Liver (tissue), 3 donors: ENCODE measurements at regions not wholly inside any gene's neighbourhood (a gene's known extent, or its start where the extent isn't known, plus 50 kb on each side); places are given as distances from the start of the nearest gene placed in this dataset.

ENCODE experiments used
- HNF4A ChIP-seq, 2 donors: conservative IDR thresholded peaks; 2 replicates each; pipeline ENCODE4 v1.6.1; 2016; ENCODE audit warnings: antibody characterized with exemption in 2 of 2, mild to moderate bottlenecking in 2 of 2
- HNF4G ChIP-seq: IDR thresholded peaks from 2 replicates; pipeline ENCODE4 v1.6.1; 2016; ENCODE audit warnings: antibody characterized with exemption
- RAD21 ChIP-seq, 2 donors: IDR thresholded peaks; 2 replicates each; pipeline ENCODE4 v1.6.1; 2016; ENCODE audit warnings: antibody characterized with exemption in 2 of 2, mild to moderate bottlenecking in 2 of 2
- RXRA ChIP-seq, 2 donors: IDR thresholded peaks; 2 replicates each; pipeline ENCODE4 v1.6.1; 2017 to 2018; ENCODE audit warnings: antibody characterized with exemption in 2 of 2, mild to moderate bottlenecking in 1 of 2
- SP1 ChIP-seq: IDR thresholded peaks from 2 replicates; pipeline ENCODE4 v1.6.1; 2018; ENCODE audit warnings: antibody characterized with exemption, mild to moderate bottlenecking
- TAF1 ChIP-seq: conservative IDR thresholded peaks from 2 replicates; pipeline ENCODE4 v1.6.1; 2016; ENCODE audit warnings: antibody characterized with exemption, mild to moderate bottlenecking
- TF ChIP-seq, protein P1 (sequence below): fragments of 150-350 bp; IDR thresholded peaks from 2 replicates; pipeline ENCODE4 v1.5.1; 2017; ENCODE audit warnings: improper control_type of control experiment, low read depth, low read length; ENCODE audit not compliant: missing input control
- TF ChIP-seq, protein P2 (sequence below): IDR thresholded peaks from 2 replicates; pipeline ENCODE4 v1.6.1; 2016; ENCODE audit warnings: antibody characterized with exemption
- TF ChIP-seq, protein P3 (sequence below): IDR thresholded peaks from 2 replicates; pipeline ENCODE4 v1.6.1; 2016; ENCODE audit warnings: antibody characterized with exemption, mild to moderate bottlenecking
- TF ChIP-seq, protein P4 (sequence below): IDR thresholded peaks from 2 replicates; pipeline ENCODE4 v1.6.1; 2016; ENCODE audit warnings: antibody characterized with exemption
- TF ChIP-seq, protein P5 (sequence below): IDR thresholded peaks from 2 replicates; pipeline ENCODE4 v1.6.1; 2016; ENCODE audit warnings: antibody characterized with exemption
- donor health status: healthy.
- donor health status: healthy.

DNA sequence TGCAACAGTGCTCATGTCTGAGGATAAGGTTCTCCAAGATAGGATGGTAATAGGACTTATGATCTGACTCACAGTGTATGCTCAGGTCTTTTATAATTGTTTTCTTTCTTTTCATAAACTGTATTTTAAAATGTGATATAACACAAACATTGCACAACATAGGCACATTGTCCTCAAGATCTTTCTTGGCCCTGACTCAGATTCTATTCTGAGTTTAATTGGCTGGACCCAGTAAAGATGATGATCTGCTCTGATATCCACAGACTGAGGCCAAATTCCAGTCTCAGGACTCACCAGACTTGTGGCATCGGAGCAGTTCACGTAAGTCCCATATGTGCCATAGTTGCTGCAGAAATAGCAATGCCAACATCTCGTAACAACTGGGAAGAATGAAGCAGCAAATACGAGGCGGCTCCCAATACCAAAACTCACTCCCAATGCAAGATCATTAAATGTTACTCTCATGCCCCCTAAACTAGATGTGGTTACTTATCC, 448.9 kb upstream of the SLC14A2 start:
- TF ChIP-seq, protein P1, sequence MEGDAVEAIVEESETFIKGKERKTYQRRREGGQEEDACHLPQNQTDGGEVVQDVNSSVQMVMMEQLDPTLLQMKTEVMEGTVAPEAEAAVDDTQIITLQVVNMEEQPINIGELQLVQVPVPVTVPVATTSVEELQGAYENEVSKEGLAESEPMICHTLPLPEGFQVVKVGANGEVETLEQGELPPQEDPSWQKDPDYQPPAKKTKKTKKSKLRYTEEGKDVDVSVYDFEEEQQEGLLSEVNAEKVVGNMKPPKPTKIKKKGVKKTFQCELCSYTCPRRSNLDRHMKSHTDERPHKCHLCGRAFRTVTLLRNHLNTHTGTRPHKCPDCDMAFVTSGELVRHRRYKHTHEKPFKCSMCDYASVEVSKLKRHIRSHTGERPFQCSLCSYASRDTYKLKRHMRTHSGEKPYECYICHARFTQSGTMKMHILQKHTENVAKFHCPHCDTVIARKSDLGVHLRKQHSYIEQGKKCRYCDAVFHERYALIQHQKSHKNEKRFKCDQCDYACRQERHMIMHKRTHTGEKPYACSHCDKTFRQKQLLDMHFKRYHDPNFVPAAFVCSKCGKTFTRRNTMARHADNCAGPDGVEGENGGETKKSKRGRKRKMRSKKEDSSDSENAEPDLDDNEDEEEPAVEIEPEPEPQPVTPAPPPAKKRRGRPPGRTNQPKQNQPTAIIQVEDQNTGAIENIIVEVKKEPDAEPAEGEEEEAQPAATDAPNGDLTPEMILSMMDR: no peak
- TF ChIP-seq RAD21 (IDR thresholded peaks at IDR 0.05) (no peak), TAF1 (no peak), RXRA (IDR thresholded peaks at IDR 0.05) (no peak), HNF4G (no peak), SP1 (no peak), HNF4A (conservative IDR thresholded peaks at IDR 0.05) (no peak)
- TF ChIP-seq, protein P2, sequence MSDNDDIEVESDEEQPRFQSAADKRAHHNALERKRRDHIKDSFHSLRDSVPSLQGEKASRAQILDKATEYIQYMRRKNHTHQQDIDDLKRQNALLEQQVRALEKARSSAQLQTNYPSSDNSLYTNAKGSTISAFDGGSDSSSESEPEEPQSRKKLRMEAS: no peak
- TF ChIP-seq, protein P3, sequence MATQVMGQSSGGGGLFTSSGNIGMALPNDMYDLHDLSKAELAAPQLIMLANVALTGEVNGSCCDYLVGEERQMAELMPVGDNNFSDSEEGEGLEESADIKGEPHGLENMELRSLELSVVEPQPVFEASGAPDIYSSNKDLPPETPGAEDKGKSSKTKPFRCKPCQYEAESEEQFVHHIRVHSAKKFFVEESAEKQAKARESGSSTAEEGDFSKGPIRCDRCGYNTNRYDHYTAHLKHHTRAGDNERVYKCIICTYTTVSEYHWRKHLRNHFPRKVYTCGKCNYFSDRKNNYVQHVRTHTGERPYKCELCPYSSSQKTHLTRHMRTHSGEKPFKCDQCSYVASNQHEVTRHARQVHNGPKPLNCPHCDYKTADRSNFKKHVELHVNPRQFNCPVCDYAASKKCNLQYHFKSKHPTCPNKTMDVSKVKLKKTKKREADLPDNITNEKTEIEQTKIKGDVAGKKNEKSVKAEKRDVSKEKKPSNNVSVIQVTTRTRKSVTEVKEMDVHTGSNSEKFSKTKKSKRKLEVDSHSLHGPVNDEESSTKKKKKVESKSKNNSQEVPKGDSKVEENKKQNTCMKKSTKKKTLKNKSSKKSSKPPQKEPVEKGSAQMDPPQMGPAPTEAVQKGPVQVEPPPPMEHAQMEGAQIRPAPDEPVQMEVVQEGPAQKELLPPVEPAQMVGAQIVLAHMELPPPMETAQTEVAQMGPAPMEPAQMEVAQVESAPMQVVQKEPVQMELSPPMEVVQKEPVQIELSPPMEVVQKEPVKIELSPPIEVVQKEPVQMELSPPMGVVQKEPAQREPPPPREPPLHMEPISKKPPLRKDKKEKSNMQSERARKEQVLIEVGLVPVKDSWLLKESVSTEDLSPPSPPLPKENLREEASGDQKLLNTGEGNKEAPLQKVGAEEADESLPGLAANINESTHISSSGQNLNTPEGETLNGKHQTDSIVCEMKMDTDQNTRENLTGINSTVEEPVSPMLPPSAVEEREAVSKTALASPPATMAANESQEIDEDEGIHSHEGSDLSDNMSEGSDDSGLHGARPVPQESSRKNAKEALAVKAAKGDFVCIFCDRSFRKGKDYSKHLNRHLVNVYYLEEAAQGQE: no peak
- TF ChIP-seq, protein P4, sequence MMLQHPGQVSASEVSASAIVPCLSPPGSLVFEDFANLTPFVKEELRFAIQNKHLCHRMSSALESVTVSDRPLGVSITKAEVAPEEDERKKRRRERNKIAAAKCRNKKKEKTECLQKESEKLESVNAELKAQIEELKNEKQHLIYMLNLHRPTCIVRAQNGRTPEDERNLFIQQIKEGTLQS: no peak
- TF ChIP-seq, protein P5, sequence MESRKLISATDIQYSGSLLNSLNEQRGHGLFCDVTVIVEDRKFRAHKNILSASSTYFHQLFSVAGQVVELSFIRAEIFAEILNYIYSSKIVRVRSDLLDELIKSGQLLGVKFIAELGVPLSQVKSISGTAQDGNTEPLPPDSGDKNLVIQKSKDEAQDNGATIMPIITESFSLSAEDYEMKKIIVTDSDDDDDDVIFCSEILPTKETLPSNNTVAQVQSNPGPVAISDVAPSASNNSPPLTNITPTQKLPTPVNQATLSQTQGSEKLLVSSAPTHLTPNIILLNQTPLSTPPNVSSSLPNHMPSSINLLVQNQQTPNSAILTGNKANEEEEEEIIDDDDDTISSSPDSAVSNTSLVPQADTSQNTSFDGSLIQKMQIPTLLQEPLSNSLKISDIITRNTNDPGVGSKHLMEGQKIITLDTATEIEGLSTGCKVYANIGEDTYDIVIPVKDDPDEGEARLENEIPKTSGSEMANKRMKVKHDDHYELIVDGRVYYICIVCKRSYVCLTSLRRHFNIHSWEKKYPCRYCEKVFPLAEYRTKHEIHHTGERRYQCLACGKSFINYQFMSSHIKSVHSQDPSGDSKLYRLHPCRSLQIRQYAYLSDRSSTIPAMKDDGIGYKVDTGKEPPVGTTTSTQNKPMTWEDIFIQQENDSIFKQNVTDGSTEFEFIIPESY: no peak
